Hypothalamus (tissue), 51 donors: ENCODE measurements at regions not wholly inside any gene's neighbourhood (a gene's known extent, or its start where the extent isn't known, plus 50 kb on each side); places are given as distances from the start of the nearest gene placed in this dataset.

ENCODE experiments used
- DNase-seq, 51 donors: peaks; one replicate each; lab custom pipeline; 2025; lab: John Stamatoyannopoulos, UW

GRCh38 chr21:22516230-22516629 lies 1518.0 kb downstream of the NCAM2 start:
- DNase-seq, result no peak

GRCh38 chr21:22535630-22536029 lies 1537.4 kb downstream of the NCAM2 start:
- no peak for DNase-seq

- no peak for DNase-seq
Measured at GRCh38 chr21:22536509-22536908, 1538.3 kb downstream of the NCAM2 start.

GRCh38 chr21:22544747-22545146 lies 1546.5 kb downstream of the NCAM2 start:
- DNase-seq, result no peak

GRCh38 chr21:22552390-22552789 lies 1554.2 kb downstream of the NCAM2 start:
- DNase-seq, result no peak

GRCh38 chr21:22554690-22555316 lies 1556.6 kb downstream of the NCAM2 start:
- DNase-seq, result no peak

GRCh38 chr21:22556829-22557228 lies 1558.6 kb downstream of the NCAM2 start:
- no peak for DNase-seq

- DNase-seq, result no peak
Measured at GRCh38 chr21:22561946-22562345, 1563.7 kb downstream of the NCAM2 start.

GRCh38 chr21:22573834-22574233 lies 1575.6 kb downstream of the NCAM2 start:
- no peak for DNase-seq

GRCh38 chr21:22575165-22575584 lies 1577.0 kb downstream of the NCAM2 start:
- peak in 1 of 51 donors; percentile 1 for DNase-seq

GRCh38 chr21:22579741-22580140 lies 1581.5 kb downstream of the NCAM2 start:
- DNase-seq, result no peak

- no peak for DNase-seq
Measured at GRCh38 chr21:22582026-22582425, 1583.8 kb downstream of the NCAM2 start.

- DNase-seq, result no peak
Measured at GRCh38 chr21:22584308-22584707, 1586.1 kb downstream of the NCAM2 start.

- no peak for DNase-seq
Measured at GRCh38 chr21:22585558-22585957, 1587.3 kb downstream of the NCAM2 start.

- DNase-seq, result no peak
Measured at GRCh38 chr21:22597660-22598255, 1599.5 kb downstream of the NCAM2 start.

- no peak for DNase-seq
Measured at GRCh38 chr21:22609802-22610201, 1611.6 kb downstream of the NCAM2 start.

- no peak for DNase-seq
Measured at GRCh38 chr21:22627911-22628310, 1629.7 kb downstream of the NCAM2 start.

GRCh38 chr21:22630953-22631465 lies 1632.8 kb downstream of the NCAM2 start:
- DNase-seq, result no peak

GRCh38 chr21:22632176-22632575 lies 1634.0 kb downstream of the NCAM2 start:
- no peak for DNase-seq

GRCh38 chr21:22649246-22649645 lies 1651.0 kb downstream of the NCAM2 start:
- DNase-seq, result no peak

- DNase-seq, result no peak
Measured at GRCh38 chr21:22650226-22650625, 1652.0 kb downstream of the NCAM2 start.

- no peak for DNase-seq
Measured at GRCh38 chr21:22657781-22658180, 1659.6 kb downstream of the NCAM2 start.

GRCh38 chr21:22670148-22670547 lies 1671.9 kb downstream of the NCAM2 start:
- no peak for DNase-seq
